ENCODE measurements at regions not wholly inside any gene's neighbourhood (a gene's known extent, or its start where the extent isn't known, plus 50 kb on each side); places are given as distances from the start of the nearest gene placed in this dataset.

DNA sequence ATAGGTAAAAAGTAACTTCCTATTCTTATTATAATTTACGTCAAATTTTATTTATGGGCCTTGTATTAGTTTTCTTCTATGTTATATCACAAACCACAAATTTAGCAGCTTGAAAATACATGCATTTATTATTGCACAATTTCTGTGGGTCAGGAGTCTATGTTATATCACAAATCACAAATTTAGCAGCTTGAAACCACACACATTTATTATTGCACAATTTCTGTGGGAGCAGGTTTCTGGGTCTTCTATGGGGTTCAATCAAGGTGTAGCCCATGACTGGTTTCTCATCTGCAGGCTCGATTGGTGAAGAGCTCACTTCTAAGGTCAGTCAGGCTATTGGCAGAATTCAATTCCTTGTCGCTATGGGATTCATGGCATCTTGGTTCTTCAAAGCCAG, 332.7 kb upstream of the HAND2 start:
- Mint-ChIP-seq H3K4me1 (ENCODE audit: low read depth) (no peaks in the 10 kb centered on the region), H3K27ac (no peak overlapping the region), H3K36me3 (ENCODE audit: low read depth) (no peaks in the 10 kb centered on the region), H3K4me3 (no peak overlapping the region), H3K27me3 (ENCODE audit: insufficient read depth) (no peaks in the 10 kb centered on the region), H3K9me3 (no peaks in the 10 kb centered on the region)
- intact Hi-C loops (cut with micrococcal nuclease) = no loop called here
- DNase-seq (ENCODE audit: low spot score) = no peak

DNA sequence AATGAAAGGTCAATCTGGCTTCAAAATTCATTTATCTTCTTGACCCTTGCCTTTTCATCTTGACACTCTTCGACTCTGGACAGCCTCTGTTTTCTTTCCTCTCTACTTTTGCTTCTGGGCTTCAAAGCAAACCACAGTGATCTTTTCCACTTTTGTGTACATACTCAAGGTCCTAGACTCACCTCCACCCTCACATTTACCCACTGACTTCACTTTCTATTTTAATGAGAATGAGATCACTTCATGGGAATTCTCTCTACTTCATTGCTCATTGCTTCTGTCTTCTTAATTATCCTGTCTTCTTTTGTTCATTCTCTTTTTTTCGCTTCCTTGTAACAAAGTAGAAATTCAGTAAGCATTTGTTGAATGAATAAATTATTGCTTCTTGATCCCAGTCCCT, 330.1 kb upstream of the HAND2 start:
- Mint-ChIP-seq H3K4me3 (no peak overlapping the region), H3K9me3 (no peaks in the 10 kb centered on the region), H3K36me3 (ENCODE audit: low read depth) (no peaks in the 10 kb centered on the region), H3K27me3 (ENCODE audit: insufficient read depth) (no peaks in the 10 kb centered on the region), H3K27ac (no peak overlapping the region), H3K4me1 (ENCODE audit: low read depth) (no peaks in the 10 kb centered on the region)
- intact Hi-C loops (cut with micrococcal nuclease) = no loop called here
- DNase-seq (ENCODE audit: low spot score) = no peak

DNA sequence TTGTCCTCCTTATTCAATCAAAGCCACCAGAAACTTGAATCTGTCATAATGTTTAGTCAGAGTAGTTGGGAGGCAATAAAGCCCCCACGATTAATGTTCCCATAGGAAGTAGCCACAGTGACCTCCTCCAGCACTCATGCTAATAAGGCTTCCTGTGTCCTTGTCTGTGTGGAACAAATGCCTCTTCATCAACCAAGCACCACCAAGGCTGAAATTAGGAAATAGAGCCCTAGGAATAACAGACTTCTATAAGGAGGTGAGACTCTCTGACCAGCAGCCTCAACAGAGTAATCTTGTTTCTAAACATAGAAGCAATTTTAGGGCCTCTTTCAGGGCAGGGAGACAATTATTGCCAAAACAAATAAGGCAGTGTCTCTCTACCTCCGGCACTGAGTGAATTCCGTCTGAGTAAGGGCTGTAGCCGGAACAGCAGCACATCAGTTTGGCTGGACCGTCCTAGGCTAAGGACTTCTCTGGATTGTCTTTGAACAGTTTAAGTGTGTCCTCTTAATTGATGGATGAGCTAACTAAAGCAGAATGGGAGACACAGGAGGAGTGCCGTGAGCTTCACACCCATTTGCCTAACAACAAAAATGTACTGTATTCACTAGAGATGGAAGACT, 329.2 kb upstream of the HAND2 start:
- no peaks in the 10 kb centered on the region for H3K4me1 Mint-ChIP-seq (ENCODE audit: low read depth)
- intact Hi-C loops (cut with micrococcal nuclease) = no loop called here
- H3K27ac Mint-ChIP-seq = no peak overlapping the region
- no peak overlapping the region for H3K4me3 Mint-ChIP-seq
- no peak for DNase-seq (ENCODE audit: low spot score)
- no peaks in the 10 kb centered on the region for H3K27me3 Mint-ChIP-seq (ENCODE audit: insufficient read depth)
- no peaks in the 10 kb centered on the region for H3K36me3 Mint-ChIP-seq (ENCODE audit: low read depth)
- H3K9me3 Mint-ChIP-seq = no peaks in the 10 kb centered on the region

DNA sequence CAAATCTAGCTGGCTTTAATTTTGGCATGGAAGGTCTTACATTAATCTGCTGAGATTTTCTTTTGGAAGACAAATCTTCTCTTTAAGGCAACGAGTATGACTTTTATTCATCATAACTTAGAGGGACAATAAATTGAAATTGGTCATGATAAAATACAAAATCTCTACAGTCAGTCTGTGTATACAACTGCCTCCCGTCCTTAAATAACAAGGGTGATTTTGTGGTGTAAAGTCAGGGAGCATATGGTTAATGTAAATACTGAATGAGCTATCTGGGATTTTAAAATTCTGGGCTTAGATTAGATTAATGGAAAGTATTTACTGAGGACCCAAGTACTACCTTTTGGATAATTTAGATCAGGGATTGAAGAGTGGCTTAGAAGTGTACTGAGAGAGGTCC, 328.4 kb upstream of the HAND2 start:
- Mint-ChIP-seq H3K4me1 (ENCODE audit: low read depth) (no peaks in the 10 kb centered on the region), H3K27ac (no peak overlapping the region), H3K36me3 (ENCODE audit: low read depth) (no peaks in the 10 kb centered on the region), H3K4me3 (no peak overlapping the region), H3K9me3 (no peaks in the 10 kb centered on the region), H3K27me3 (ENCODE audit: insufficient read depth) (no peaks in the 10 kb centered on the region)
- intact Hi-C loops (cut with micrococcal nuclease) = no loop called here
- no peak for DNase-seq (ENCODE audit: low spot score)

DNA sequence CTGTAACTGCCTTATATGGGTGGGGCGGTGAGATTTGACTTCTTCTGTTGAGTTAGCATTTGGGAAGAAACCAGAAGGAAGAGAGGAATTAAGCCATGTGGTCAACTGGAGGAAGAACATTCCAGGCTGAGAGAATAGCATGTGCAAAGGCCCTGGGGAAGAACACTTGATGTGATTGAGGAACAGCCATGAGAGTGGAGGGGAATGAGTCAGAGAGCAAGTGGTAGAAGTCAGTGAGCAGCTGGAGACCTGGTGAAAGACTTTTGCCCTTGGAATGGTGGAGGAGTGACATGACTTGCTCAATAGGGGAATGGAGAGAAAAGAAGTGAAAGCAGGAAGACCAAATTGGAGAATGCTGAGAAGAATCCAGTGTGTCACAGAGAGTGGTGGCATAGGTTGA, 327.8 kb upstream of the HAND2 start:
- no peaks in the 10 kb centered on the region for H3K27me3 Mint-ChIP-seq (ENCODE audit: insufficient read depth)
- DNase-seq (ENCODE audit: low spot score) = no peak
- H3K27ac Mint-ChIP-seq = no peak overlapping the region
- intact Hi-C loops (cut with micrococcal nuclease) = no loop called here
- H3K4me1 Mint-ChIP-seq (ENCODE audit: low read depth) = no peaks in the 10 kb centered on the region
- no peak overlapping the region for H3K4me3 Mint-ChIP-seq
- no peaks in the 10 kb centered on the region for H3K9me3 Mint-ChIP-seq
- H3K36me3 Mint-ChIP-seq (ENCODE audit: low read depth) = no peaks in the 10 kb centered on the region

DNA sequence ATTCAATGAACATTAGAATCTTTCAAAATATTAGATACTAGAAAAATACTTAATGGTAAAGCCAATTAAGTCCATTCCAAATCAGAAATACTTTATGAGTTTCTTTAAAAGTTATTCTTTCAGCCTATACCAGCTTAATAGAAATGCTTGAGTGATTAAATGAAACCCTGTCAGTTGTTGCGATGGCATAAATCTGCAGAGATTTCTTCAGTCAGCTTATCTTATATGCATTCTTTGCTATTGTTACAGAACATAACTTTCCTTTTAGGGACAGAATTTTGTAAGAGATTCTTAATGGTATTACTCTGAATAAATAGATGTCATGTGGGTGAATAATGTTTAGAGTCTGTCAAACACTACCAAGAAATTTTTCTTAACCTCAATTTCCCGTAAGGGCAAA, 325.0 kb upstream of the HAND2 start:
- no peaks in the 10 kb centered on the region for H3K27me3 Mint-ChIP-seq (ENCODE audit: insufficient read depth)
- H3K4me1 Mint-ChIP-seq (ENCODE audit: low read depth) = no peaks in the 10 kb centered on the region
- no peaks in the 10 kb centered on the region for H3K9me3 Mint-ChIP-seq
- DNase-seq (ENCODE audit: low spot score) = no peak
- H3K4me3 Mint-ChIP-seq = no peak overlapping the region
- no peaks in the 10 kb centered on the region for H3K36me3 Mint-ChIP-seq (ENCODE audit: low read depth)
- intact Hi-C loops (cut with micrococcal nuclease) = no loop called here
- no peak overlapping the region for H3K27ac Mint-ChIP-seq

DNA sequence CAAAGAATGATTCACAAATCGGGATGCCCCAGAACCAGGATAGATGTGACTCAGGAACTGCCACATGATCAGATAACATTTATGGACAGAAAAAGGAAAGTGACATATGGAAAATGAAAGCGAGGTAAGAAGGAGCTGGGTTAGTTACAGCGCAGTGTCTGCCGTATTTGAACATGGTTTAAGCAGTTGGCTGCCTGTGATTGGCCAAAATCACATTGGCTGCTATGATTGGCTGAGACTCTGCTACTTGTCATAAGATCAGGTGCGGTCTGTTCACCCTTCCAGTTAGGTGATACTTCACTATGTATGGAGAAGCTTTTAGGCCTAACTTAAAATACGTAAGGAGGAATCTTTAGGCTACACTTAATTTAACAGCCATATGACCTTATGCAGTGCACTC, 322.7 kb upstream of the HAND2 start:
- H3K4me3 Mint-ChIP-seq = no peak overlapping the region
- no peaks in the 10 kb centered on the region for H3K9me3 Mint-ChIP-seq
- no peaks in the 10 kb centered on the region for H3K36me3 Mint-ChIP-seq (ENCODE audit: low read depth)
- no peaks in the 10 kb centered on the region for H3K27me3 Mint-ChIP-seq (ENCODE audit: insufficient read depth)
- no peak overlapping the region for H3K27ac Mint-ChIP-seq
- DNase-seq (ENCODE audit: low spot score) = no peak
- intact Hi-C loops (cut with micrococcal nuclease) = no loop called here
- H3K4me1 Mint-ChIP-seq (ENCODE audit: low read depth) = no peaks in the 10 kb centered on the region

DNA sequence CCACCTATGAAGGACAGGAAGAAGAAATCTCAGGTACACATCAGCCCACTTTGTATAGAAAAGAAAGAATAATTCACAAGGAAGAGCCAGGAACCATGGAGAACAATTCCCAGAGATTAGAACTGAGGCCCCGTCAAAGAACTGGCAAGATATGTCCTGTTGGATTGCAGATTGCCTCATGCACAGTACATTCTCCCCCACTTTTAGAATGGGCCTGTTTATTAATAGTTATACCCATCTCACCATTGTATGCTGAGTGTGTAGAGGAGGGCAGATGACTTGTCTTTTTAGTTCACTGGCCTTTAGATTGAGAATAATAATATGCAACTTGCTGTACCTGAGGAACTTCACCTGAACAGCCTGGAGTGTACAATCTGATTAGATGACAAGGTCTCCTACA, 315.6 kb upstream of the HAND2 start:
- H3K9me3 Mint-ChIP-seq = peaks cover 11% of the 10 kb centered on the region
- no peaks in the 10 kb centered on the region for H3K27me3 Mint-ChIP-seq (ENCODE audit: insufficient read depth)
- no peaks in the 10 kb centered on the region for H3K4me1 Mint-ChIP-seq (ENCODE audit: low read depth)
- DNase-seq (ENCODE audit: low spot score) = no peak
- intact Hi-C loops (cut with micrococcal nuclease) = no loop called here
- no peak overlapping the region for H3K4me3 Mint-ChIP-seq
- H3K27ac Mint-ChIP-seq = no peak overlapping the region
- no peaks in the 10 kb centered on the region for H3K36me3 Mint-ChIP-seq (ENCODE audit: low read depth)

DNA sequence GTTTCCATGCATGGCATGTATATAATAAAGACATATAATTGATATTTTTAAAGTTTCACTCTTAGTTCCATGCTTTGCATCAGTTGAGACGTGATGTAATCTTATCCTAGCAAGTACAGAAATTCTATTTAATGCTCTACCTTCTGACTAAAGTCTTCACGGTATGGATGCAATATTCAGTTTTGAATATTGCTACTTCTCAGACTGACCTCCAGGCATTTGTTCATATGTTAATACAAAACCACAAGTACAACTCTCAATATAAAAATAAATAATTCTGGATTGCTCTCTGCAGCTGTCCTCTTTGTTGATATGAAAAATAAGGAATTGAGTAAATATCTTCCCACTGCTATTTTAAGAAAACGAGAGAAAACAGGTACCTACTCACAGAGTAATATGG, 309.8 kb upstream of the HAND2 start:
- H3K36me3 Mint-ChIP-seq (ENCODE audit: low read depth) = no peaks in the 10 kb centered on the region
- no peaks in the 10 kb centered on the region for H3K4me1 Mint-ChIP-seq (ENCODE audit: low read depth)
- H3K27ac Mint-ChIP-seq = no peak overlapping the region
- H3K9me3 Mint-ChIP-seq = peaks cover 11% of the 10 kb centered on the region
- DNase-seq (ENCODE audit: low spot score) = no peak
- no peak overlapping the region for H3K4me3 Mint-ChIP-seq
- H3K27me3 Mint-ChIP-seq (ENCODE audit: insufficient read depth) = no peaks in the 10 kb centered on the region
- intact Hi-C loops (cut with micrococcal nuclease) = no loop called here

DNA sequence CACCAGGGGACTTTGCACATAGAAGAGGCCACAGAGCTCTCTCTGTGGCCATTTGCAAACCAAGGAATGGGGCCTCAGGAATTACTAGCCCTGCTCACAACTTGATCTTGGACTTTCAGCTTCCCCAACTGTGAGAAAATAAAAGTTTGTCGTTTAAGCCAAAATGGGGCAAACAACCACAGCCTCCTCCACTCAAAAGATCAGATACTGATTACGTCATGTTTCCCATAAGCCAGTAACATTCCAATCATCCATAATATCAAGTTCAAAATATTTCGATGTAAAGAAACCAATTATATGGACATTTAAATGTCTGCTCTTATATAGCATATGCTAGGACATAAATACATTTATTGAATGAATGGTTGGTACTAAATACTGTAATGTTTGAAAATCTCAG, 307.5 kb upstream of the HAND2 start:
- no peak overlapping the region for H3K4me3 Mint-ChIP-seq
- DNase-seq (ENCODE audit: low spot score) = no peak
- no peaks in the 10 kb centered on the region for H3K4me1 Mint-ChIP-seq (ENCODE audit: low read depth)
- intact Hi-C loops (cut with micrococcal nuclease) = no loop called here
- H3K36me3 Mint-ChIP-seq (ENCODE audit: low read depth) = no peaks in the 10 kb centered on the region
- H3K27me3 Mint-ChIP-seq (ENCODE audit: insufficient read depth) = no peaks in the 10 kb centered on the region
- H3K27ac Mint-ChIP-seq = no peak overlapping the region
- peaks cover 6% of the 10 kb centered on the region for H3K9me3 Mint-ChIP-seq

DNA sequence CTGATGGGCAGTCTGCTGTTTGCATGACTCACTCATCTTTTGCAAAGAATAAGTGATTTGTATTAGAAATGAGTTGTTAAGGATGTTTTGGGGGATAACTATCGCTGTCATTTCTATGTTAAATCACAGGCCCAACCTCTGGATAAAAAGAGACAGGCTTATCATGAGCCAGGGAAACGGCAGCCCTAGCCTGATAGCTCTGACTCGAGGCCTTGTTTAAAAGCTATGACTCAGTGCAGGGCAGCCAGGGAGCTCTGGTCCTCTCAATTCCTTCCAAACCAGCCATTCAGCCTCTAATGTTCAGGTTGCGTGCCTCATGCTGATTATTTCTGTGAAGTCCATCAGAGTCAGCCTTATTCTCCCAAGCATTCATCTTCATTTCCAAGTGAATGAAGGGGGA, 305.9 kb upstream of the HAND2 start:
- intact Hi-C loops (cut with micrococcal nuclease) = no loop called here
- peaks cover 2% of the 10 kb centered on the region for H3K27me3 Mint-ChIP-seq (ENCODE audit: insufficient read depth)
- no peaks in the 10 kb centered on the region for H3K9me3 Mint-ChIP-seq
- no peaks in the 10 kb centered on the region for H3K36me3 Mint-ChIP-seq (ENCODE audit: low read depth)
- no peak for DNase-seq (ENCODE audit: low spot score)
- no peak overlapping the region for H3K27ac Mint-ChIP-seq
- no peak overlapping the region for H3K4me3 Mint-ChIP-seq
- H3K4me1 Mint-ChIP-seq (ENCODE audit: low read depth) = no peaks in the 10 kb centered on the region

DNA sequence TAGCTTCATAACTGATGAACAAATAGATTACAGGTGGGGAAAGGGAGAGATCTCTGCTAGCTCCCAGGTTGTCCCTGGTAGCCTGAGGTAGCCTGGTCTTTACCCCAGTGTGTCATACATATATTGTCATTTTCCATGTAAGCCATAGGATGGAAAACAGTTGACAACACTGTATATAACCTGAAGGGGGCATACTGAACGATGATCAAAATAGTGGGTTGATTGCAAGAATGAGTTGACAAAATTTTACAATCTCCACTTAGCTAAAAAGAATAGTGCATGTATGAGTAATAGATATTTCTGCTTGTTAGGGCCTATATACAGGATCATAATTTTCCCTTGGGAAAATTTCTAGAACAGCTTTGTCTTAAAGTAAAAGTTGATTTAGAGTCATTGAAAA, 304.1 kb upstream of the HAND2 start:
- no peak overlapping the region for H3K27ac Mint-ChIP-seq
- no peaks in the 10 kb centered on the region for H3K36me3 Mint-ChIP-seq (ENCODE audit: low read depth)
- H3K4me3 Mint-ChIP-seq = no peak overlapping the region
- intact Hi-C loops (cut with micrococcal nuclease) = no loop called here
- H3K27me3 Mint-ChIP-seq (ENCODE audit: insufficient read depth) = peaks cover 2% of the 10 kb centered on the region
- no peaks in the 10 kb centered on the region for H3K4me1 Mint-ChIP-seq (ENCODE audit: low read depth)
- H3K9me3 Mint-ChIP-seq = no peaks in the 10 kb centered on the region
- DNase-seq (ENCODE audit: low spot score) = no peak

DNA sequence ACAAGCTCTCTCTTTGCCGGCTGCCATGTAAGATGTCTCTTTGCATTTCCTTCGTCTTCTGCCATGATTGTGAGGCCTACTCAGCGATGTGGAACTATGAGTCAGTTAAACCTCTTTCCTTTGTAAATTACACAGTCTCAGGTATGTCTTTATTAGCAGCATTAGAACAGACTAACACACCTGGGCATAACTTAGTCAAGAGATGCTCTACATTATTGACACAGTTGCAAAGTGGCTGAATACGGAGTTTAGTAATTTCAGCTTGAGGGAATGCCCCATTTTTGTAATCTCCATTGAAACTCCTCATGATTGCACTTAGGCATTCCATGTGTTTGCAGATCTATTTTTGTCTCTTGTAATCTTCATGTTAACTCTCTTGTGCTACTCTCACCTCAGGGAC, 299.5 kb upstream of the HAND2 start:
- Mint-ChIP-seq H3K4me1 (ENCODE audit: low read depth) (no peaks in the 10 kb centered on the region), H3K4me3 (no peak overlapping the region), H3K27me3 (ENCODE audit: insufficient read depth) (peaks cover 2% of the 10 kb centered on the region), H3K9me3 (no peaks in the 10 kb centered on the region), H3K36me3 (ENCODE audit: low read depth) (no peaks in the 10 kb centered on the region), H3K27ac (no peak overlapping the region)
- DNase-seq (ENCODE audit: low spot score) = no peak
- intact Hi-C loops (cut with micrococcal nuclease) = no loop called here

DNA sequence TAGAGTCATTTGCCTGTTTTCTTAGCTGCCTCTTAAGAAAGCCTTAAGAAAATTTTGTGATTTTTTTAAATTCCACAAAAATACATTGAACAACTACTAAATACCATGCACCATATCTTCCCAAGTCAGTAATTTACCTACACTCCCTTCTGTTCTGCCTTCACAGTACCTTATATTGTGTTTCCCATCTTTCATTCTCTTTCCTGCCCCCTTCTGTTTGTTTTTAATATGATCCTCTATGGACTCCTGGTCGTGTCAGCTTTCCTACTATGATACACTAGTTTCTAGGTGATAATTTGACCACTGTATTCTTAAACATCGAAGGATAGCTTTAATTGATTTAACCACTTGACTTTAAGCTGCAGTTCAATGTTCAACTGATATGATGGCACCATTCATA, 297.7 kb upstream of the HAND2 start:
- intact Hi-C loops (cut with micrococcal nuclease) = no loop called here
- no peaks in the 10 kb centered on the region for H3K9me3 Mint-ChIP-seq
- no peak for DNase-seq (ENCODE audit: low spot score)
- peaks cover 2% of the 10 kb centered on the region for H3K27me3 Mint-ChIP-seq (ENCODE audit: insufficient read depth)
- no peak overlapping the region for H3K4me3 Mint-ChIP-seq
- H3K4me1 Mint-ChIP-seq (ENCODE audit: low read depth) = no peaks in the 10 kb centered on the region
- no peaks in the 10 kb centered on the region for H3K36me3 Mint-ChIP-seq (ENCODE audit: low read depth)
- no peak overlapping the region for H3K27ac Mint-ChIP-seq
